ENCODE measurements at regions not wholly inside any gene's neighbourhood (a gene's known extent, or its start where the extent isn't known, plus 50 kb on each side); places are given as distances from the start of the nearest gene placed in this dataset.

DNA sequence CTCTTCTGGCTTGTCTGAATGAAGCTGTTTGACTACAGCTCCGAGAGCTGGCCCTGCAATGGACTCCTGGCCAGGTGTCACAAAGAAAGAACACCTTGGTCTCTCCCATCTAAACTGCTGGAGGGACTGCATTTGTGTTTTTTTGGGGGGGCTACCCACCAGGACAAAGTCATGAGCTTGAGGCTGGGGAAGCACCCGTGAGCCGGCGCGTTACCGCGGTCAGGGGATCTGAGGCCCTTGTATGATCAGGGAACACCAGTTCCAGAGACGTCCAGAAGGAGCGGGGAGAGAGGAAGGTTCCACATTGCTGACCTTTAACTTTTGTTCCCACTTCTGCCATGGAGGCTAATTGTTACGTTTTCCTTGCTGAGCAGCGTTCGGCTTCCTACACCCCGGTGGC is 84.5 kb upstream of the C1orf174 start:
- TF ChIP-seq, protein P1, sequence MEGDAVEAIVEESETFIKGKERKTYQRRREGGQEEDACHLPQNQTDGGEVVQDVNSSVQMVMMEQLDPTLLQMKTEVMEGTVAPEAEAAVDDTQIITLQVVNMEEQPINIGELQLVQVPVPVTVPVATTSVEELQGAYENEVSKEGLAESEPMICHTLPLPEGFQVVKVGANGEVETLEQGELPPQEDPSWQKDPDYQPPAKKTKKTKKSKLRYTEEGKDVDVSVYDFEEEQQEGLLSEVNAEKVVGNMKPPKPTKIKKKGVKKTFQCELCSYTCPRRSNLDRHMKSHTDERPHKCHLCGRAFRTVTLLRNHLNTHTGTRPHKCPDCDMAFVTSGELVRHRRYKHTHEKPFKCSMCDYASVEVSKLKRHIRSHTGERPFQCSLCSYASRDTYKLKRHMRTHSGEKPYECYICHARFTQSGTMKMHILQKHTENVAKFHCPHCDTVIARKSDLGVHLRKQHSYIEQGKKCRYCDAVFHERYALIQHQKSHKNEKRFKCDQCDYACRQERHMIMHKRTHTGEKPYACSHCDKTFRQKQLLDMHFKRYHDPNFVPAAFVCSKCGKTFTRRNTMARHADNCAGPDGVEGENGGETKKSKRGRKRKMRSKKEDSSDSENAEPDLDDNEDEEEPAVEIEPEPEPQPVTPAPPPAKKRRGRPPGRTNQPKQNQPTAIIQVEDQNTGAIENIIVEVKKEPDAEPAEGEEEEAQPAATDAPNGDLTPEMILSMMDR (IDR thresholded peaks at IDR 0.05): no peak
- Histone ChIP-seq H3K36me3 (no peaks in the 10 kb centered on the region), H3K27me3 (replicated peaks; ENCODE audit: insufficient read depth) (no peaks in the 10 kb centered on the region)

DNA sequence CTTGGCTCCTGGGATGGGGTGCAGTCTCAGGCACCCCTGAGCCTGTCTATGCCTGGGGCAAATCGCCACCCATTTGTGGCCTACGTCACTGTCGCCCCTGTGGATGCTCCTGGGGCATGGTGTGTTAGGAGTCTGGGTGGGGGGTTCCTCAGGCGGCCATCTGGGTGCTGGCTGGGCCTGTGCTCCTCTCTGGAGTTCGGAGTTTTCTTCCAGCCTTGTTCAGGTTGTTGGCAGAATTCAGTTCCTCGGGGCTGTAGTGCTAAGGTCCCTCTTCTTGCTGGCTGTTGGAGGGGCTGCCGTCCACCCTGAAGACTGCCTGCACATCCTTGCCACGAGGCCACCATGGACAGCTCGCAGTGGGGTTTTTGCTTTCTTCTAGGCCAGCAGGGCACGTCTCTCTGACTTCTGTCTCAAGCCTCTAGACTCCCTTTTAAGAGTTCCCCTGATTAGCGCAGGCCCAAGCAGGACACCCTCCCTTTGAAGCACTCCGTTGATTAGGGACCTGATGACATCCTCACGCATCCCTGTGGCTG is 86.7 kb upstream of the C1orf174 start:
- TF ChIP-seq, protein P1 (IDR thresholded peaks at IDR 0.05): no peak
- ATAC-seq (ENCODE audit: insufficient number of reproducible peaks, low FRiP score, low read depth) (no peak), DNase-seq (ENCODE audit: low spot score) (no peak)
- no peak overlapping the region for H3K4me3 ChIP-seq
- no peaks in the 10 kb centered on the region for H3K4me1 ChIP-seq (ENCODE audit: control insufficient read depth in 1 of 2, low read depth in 2 of 2)
- H3K36me3 ChIP-seq: no peaks in the 10 kb centered on the region
- no peaks in the 10 kb centered on the region for H3K9me3 ChIP-seq
- no peaks in the 10 kb centered on the region for H3K27me3 ChIP-seq (replicated peaks; ENCODE audit: insufficient read depth)
- H3K27ac ChIP-seq: no peak overlapping the region

More for the DNA sequence above, 84.5 kb upstream of the C1orf174 start:
- Histone ChIP-seq H3K27ac (no peak overlapping the region), H3K9me3 (no peaks in the 10 kb centered on the region), H3K4me1 (ENCODE audit: control insufficient read depth in 1 of 2, low read depth in 2 of 2) (no peaks in the 10 kb centered on the region), H3K4me3 (no peak overlapping the region)
- ATAC-seq (ENCODE audit: insufficient number of reproducible peaks, low FRiP score, low read depth) (no peak), DNase-seq (ENCODE audit: low spot score) (no peak)

DNA sequence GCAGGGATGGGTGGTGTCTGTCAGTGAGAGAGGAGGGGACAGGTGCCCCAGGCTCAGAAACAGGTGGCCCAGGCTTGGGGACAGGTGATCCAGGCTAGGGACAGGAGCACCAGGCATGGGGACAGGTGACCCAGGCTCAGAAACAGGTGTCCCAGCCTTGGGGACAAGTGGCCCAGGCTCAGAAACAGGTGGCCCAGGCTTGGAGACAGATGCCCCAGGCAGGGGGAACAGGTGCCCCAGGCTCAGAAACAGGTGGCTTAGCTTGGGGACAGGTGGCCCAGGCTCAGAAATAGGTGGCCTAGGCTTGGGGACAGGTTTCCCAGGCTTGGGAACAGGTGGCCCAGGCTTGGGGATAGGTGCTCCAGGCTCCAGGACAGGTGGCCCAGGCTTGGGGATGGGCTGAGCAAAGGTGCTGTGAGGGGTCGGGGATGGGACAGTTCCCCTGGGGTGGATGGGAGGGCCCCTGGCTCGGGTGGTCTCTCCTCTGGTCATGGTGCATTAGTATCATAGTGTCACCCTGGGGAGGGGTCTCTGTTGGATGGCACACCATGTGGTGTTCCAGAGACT is 87.7 kb upstream of the C1orf174 start:
- H3K4me3 ChIP-seq: no peak overlapping the region
- no peaks in the 10 kb centered on the region for H3K27me3 ChIP-seq (replicated peaks; ENCODE audit: insufficient read depth)
- TF ChIP-seq, protein P1 (IDR thresholded peaks at IDR 0.05): no peak
- no peak for ATAC-seq (ENCODE audit: insufficient number of reproducible peaks, low FRiP score, low read depth)
- H3K4me1 ChIP-seq (ENCODE audit: control insufficient read depth in 1 of 2, low read depth in 2 of 2): no peaks in the 10 kb centered on the region
- H3K9me3 ChIP-seq: no peaks in the 10 kb centered on the region
- H3K36me3 ChIP-seq: no peaks in the 10 kb centered on the region
- no peak for DNase-seq (ENCODE audit: low spot score)
- no peak overlapping the region for H3K27ac ChIP-seq

DNA sequence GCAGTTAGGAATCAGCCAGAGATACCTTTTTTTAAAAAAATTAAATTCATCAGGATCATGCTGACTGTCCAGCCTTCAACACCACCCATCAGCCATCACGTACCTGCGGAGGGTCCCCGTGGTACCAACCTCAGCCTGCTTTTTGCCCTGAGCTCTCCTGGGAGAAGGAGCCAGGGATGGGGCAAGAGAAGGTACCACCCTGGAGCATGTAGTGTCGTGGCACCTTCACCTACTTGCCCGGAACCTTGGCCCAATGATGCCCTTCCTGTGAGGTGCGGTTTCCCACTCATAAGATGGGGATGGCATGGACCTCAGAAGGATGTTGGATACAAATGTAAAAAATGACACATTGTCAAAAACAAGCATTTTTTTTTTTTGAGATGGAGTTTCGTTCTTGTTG is 88.4 kb upstream of the C1orf174 start:
- Histone ChIP-seq H3K4me3 (no peak overlapping the region), H3K27me3 (replicated peaks; ENCODE audit: insufficient read depth) (no peaks in the 10 kb centered on the region), H3K9me3 (no peaks in the 10 kb centered on the region), H3K4me1 (ENCODE audit: control insufficient read depth in 1 of 2, low read depth in 2 of 2) (no peaks in the 10 kb centered on the region), H3K27ac (no peak overlapping the region), H3K36me3 (no peaks in the 10 kb centered on the region)
- ATAC-seq (ENCODE audit: insufficient number of reproducible peaks, low FRiP score, low read depth): no peak
- no peak for DNase-seq (ENCODE audit: low spot score)
- TF ChIP-seq, protein P1 (IDR thresholded peaks at IDR 0.05): no peak

DNA sequence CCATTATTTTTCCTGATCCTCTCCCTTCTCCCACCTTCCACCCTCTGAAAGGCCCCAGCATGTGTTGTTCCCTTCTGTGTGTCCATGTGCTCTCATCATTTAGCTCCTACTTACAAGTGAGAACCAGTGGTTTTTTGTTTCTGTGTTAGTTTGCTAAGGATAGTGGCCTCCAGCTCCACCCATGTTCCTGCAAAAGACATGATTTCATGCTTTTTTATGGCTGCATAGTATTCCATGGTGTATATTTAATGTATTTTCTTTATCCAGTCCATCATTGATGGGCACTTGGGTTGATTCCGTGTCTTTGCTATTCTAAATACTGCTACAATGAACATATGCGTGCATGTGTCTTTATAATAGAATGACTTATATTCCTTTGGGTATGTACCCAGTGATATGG is 89.4 kb upstream of the C1orf174 start:
- DNase-seq (ENCODE audit: low spot score) (no peak), ATAC-seq (ENCODE audit: insufficient number of reproducible peaks, low FRiP score, low read depth) (no peak)
- H3K36me3 ChIP-seq: no peaks in the 10 kb centered on the region
- H3K27ac ChIP-seq: no peak overlapping the region
- TF ChIP-seq, protein P1 (IDR thresholded peaks at IDR 0.05): no peak
- no peaks in the 10 kb centered on the region for H3K4me1 ChIP-seq (ENCODE audit: control insufficient read depth in 1 of 2, low read depth in 2 of 2)
- no peaks in the 10 kb centered on the region for H3K9me3 ChIP-seq
- H3K27me3 ChIP-seq (replicated peaks; ENCODE audit: insufficient read depth): no peaks in the 10 kb centered on the region
- no peak overlapping the region for H3K4me3 ChIP-seq
